Activated CD8-positive, alpha-beta memory T cell treated with anti-CD3 and anti-CD28 coated beads, Interleukin-2, amount 50 U/mL, for 1 hour (primary cell): ENCODE measurements at regions not wholly inside any gene's neighbourhood (a gene's known extent, or its start where the extent isn't known, plus 50 kb on each side); places are given as distances from the start of the nearest gene placed in this dataset.

Experiments used
- DNase-seq: peaks from one replicate; pipeline ENCODE4 v3.0.0-alpha.2; 2020; ENCODE audit errors: extremely low read depth

DNA sequence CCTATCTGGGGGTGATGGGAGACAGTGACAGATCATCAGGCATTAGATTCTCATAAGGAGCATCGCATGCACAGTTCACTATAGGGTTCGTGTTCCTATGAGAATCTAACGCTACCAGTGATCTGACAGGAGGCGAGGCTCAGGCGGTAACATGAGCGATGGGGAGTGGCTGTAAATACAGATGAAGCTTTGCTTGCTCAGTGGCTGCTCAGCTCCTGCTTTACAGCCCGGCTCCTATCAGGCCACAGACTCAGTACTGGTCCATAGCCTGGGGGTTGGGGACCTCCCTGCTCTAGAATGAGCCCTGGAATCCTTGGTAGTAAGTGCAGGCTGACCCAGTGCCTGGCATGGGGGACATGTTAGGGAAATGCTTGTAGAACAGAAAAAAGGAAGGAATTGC is 426.0 kb downstream of the TYW1 start:
- no peak for DNase-seq

DNA sequence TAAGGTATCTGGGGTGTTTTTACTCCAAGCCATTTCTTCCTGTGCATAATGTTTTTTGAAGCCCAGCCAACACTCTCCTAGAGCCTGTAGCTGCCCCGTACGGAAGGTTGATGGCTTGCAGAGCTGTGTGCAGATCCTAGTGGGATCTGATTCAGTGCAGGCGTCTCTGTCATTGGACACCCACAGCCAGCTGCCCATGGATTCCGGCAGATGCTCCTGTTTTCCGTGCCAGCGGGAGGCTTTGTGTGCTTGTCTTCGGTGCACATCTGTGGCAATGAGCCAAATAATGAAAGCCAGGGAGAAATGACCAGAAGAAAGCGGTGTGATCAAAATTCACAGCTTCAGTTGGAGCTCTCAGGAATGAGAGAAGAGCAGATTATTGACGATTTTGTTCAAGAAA is 426.4 kb downstream of the TYW1 start:
- DNase-seq: no peak

DNA sequence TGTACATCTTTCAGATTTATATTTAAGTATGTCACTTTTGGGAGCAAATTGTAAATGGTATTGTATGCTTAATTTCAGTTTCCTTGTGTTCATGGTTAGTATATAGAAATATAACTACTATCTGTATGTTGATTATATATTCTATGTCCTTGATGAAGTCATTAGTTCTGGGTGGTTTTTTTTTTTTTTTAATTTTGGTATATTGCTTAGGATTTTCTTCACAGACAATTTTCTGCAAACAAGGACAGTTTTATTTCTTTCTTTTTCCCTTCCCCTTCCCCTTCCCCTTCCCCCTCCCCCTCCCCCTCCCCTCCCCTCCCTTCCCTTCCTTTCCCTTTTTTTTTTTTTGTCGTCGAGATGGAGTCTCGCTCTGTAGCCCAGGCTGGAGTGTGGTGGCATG is 430.0 kb downstream of the TYW1 start:
- no peak for DNase-seq

DNA sequence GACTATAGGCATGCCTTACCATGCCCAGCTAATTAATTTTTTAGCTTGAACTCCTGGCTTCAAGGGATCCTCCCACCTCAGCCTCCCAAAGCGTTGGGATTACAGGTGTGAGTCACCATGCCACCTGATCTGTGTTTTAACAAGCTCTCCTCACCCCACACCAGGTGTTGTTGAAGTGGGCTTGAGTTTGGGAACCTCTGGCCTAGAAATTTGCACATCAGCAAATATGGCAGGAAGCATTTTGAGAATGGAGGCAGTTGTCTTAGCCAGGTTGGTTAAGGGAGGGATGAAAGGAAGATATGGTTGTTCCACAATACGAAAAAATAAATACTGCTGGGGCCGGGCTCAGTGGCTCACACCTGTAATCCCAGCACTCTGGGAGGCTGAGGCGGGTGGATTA is 433.1 kb downstream of the TYW1 start:
- DNase-seq: no peak

DNA sequence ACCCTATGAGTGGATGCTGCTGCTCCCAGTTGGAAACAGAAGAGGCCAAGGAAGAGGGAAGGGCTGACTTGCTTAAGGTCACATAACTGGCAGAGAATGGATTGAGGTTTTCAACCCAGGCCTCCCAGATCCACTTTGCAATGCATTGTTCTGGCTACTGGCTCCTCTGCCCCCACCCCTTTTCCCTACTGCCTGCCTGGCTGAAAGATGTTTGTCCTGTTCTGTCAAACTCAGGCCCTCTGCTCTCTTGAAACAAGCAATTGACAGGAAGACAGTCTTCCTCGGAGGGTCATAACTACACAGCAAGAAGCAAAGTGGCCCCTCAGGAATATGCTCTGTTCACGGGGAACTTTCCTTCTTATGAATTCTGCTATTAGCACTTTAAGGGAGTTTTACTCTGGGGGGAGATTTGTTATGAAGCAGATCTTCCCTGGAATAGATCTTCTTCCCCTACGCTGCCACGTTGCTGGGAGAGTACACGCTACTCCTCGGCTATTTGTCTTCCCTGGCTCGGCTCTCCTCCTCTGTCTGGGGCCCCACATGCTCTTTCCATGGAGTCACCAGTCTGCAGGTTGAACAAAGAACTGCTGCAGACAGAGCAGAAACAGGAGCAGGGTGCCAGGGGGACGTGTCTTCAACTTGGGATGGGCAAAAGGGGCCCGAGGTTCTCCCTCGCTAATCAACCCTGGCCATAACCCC is 436.1 kb downstream of the TYW1 start:
- no peak for DNase-seq

DNA sequence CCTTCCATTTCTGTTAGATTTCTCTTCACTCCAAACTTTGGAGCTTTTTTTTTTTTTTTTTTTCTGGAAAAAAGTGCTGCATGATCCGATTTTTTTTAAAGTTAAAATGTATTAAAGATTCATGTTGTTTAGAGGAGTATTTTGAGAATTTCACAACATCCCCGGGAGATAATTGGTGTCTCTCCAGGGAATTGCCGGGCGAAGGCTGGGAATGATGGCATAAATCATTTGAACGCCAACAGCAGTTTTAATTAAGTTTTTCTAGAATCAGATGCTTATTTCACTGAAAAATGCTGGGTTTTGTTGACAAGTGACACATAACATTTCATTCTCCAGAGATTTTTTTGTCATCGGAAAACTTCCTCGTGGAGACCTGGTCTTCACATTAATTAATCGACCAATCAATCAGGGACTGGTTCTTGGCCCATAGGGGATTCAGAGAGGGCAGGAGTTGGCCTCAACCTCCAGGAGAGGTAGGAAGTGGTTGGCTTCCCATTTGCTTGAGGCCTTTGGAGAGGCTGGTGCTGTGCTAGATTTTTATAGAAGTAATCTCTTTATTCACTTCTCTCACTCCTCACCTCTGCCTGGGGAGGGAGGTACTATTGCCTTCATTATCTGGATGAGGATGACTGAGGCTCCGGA is 439.4 kb downstream of the TYW1 start:
- no peak for DNase-seq

DNA sequence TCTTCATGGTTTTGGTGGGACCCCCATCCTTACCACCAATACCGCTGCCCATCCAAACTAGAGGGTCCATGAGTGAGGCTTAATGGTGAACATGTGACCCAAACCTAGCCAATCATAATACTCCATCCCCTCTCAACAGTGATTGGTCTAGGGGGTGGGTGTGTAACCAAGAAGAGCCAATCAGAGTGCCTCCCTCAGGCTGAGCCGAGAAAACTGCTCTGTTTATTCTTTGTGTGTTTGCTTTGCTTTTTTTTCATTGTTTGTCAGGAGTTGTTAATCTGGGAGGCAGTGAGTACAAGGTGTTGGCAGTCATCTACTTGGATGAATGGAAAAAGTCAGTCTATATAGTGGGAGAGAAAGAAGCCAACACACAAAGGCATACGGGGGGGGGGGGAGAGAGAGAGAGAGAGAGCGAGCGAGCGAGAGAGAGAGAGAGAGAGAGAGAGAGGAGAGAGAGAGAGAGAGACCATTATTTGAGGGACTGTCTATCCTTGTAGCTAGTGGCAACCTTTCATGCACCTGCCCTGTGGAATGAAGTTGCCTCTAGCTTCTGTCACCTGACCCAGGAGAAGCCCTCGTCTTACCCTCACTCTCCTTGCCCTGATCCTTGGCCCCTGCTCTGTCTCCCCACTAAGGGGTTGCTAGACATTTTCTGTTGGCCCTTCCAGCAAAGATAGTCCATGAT is 441.7 kb downstream of the TYW1 start:
- no peak for DNase-seq

DNA sequence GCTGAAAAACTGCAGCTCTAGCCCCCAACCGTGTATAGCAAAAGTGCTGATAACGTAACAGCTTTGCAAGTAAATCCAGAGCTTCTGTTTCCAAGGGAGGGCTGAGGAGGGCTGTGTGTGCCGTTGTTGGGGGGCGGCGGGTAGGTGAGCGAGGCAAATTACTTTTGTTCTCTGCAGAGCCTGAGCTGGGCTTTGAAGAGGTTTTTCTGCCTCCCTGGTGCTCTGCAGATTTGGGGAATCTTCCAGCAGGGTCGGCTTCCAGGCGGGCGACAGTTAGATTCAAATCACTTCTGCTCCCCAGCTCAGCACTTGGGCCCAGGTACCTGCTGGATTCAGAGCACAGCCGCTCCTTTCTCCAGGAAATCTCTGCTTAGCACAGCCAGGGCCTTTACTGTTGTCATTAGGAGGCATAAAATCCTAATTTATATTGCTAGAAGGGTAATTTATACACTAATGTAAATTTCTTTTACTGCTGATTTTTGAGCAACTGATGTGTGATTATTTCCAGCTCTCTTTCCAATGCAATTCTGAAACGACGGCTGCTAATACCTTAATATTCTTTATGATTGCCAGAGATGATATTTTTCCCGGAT is 442.4 kb downstream of the TYW1 start:
- DNase-seq: no peak

DNA sequence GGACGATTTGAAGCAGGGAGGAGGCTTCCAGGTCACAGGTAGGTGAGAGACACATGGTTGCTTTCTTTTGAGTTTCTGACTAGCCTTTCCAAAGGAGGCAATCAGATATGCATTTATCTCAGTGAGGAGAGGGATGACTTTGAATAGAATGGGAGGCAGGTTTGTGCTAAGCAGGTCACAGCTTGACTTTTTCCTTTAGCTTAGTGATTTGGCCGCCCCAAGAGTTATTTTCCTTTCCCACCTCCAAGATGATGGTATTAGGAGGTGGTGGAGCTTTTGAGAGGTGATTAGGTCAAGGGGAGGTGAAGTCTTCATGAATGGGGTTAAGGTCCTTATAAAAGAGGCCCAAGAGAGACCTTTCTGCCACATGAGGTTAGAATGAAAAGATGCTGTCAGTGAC is 443.7 kb downstream of the TYW1 start:
- DNase-seq: no peak

DNA sequence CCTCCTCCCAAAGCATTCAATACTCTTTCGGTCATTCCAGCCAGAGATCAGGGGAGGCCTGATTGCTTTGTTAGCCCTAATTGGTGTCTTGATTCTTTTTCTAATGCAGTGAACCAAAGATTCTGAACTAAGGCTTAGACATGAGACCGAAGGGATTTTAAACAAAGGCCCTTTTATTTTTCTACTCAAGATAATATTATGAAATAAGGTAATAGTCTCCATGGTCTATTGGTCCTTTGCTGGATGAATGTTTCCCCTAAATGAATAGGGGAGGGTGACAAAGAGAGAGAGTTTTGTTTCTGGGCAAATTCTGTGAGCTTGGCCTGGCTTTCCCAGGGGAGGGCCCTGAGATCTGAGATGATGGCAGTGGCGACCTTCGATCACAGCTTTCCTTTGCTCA is 449.1 kb downstream of the TYW1 start:
- DNase-seq: no peak

DNA sequence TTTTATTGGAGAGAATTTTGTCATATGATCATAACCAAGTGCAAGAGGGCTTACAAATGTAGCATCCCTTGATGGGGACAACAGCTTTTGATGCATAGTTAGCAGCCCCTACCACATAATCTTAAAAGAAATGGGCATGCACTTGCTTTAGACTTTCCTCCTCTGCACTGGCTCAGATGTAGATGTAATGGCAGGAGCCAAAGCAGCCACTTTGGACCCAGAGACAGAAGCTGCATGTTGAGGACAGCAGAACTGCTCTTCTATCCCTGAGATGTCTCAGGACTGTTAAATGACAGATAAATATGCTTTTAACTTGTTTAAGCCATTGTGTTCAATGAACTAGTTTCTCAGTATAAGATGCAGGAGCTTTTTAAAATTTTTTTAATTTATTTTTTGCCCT is 450.7 kb downstream of the TYW1 start:
- no peak for DNase-seq

DNA sequence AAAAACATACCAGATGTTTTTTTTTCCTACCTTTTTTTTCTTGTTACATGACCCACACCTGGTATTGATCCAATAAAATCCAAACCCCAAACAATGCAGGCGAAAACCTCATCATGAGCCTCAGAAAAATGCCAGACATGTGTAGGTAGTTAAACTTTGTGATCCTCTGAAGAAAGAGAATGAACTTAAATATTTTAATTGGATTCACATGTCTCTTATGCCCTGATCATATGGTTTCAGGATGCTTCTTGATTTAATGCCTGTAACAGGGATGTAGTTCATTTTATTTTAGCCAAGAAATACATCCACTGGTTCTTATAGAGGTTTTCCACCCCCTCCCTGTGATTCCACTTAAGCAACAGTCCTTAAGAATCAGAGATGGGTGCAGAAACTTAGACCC is 451.6 kb downstream of the TYW1 start:
- no peak for DNase-seq

DNA sequence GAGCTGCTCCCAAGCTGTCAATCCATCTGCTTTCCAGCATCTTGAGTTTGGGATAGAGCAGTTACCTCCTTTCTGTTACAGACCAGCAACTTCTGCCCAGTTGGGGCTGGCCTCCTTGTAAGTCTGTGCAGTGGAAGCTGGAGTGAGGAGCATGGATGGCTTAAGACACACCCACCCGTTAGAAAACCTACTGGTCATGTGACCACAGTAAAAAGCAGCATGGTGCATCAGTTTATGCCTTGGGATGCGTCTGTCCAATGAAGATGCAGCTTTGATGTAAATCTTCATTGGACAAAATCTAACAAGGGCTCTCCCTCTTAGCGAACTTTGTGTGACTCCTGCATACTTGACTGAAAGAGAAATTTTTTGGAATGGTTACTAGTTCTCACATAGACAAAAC is 453.5 kb downstream of the TYW1 start:
- no peak for DNase-seq

DNA sequence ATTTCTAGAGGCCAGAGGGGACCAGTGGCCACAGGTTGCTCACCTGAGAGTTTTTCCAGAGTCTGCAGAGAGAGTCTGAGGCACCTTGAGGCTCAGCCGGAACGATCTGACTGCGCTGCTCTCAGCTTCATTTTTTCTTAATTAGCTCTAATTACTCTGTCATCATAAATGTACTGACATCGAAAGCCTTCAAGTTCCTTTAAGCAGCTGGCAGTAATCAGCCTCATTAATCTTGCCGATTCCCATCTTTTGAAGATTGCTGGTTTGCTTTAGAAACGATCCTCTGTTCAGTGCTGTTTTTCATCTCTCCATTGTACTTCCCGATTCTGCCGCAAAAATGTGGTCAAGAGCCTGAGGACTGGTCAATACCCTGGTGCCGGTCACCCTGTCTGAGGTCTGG is 454.7 kb downstream of the TYW1 start:
- no peak for DNase-seq

DNA sequence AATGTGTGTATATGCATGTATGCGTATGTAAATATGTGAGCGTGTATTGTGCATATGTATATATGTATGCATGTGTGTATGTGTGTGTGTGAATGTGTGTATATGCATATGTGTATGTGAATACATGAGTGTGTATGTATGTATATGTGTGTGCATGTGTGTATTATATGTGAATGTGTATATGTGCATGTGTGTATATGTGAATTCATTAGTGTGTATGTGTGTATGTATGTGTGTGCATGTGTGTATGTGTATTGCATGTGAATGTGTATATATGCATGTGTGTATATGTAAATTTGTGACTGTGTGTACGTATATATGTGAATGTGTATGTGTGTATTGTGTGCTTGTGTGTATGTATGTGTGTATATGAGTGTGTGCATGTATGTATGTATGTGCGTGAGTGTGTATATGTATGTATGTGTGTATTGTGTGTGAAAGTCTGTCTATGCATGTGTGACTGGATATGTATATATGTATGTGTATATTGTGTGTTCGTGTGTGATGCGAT is 455.9 kb downstream of the TYW1 start:
- DNase-seq: no peak

DNA sequence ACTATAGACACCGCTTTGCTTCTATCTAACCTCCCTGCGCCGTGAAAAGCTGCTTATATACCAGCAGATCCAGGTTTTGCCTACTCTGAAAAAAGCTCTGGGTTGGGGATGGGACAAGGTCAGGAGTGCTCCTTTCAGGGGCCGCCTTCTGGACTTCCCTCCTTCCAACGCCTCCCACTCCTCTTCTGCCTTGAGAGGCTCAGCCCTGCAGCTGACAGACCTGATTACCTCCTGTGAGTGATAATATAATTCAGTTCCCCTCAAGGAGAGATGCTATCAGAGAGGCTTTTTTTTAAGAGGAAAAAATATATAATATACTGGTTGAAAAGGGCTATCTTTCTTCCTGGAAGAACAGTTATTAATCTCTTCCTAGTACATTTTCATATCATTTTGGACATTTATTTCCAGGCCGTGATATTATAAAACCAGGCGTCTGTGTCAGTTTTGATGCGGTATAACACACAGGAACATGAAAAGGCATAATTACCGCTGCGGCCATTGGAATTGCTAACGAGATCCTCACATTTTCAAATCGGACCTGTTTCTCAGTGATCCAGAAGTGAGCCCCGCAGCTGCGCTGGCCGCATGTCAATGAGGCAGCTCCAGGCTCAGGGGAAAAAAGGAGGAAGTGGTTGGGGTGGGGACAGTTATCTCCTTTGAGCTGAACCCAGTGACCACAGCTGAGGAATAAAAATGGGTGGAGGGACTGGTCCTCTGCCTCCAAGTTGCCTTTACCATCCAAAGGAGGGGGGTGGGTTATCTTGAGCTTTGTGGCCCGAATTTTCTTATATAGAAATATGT is 457.1 kb downstream of the TYW1 start:
- DNase-seq: no peak

DNA sequence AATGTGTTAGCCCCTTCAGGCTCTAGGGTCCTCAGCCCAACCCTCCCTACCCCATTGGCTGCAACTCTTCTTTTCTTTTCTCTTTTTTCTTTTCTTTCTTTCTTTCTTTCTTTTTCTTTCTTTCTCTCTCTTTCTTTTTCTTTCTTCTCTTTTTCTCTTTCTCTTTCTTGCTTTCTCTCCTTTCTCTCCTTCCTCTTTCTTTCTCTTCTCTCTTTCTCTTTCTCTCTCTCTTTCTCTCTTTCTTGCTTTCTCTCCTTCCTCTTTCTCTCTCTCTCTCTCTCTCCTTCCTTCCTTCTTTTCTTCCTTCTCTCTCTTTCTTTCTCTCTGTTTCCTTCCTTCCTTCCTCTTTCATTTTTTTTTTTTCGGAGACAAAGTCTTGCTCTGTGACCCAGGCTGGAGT is 458.9 kb downstream of the TYW1 start:
- no peak for DNase-seq

DNA sequence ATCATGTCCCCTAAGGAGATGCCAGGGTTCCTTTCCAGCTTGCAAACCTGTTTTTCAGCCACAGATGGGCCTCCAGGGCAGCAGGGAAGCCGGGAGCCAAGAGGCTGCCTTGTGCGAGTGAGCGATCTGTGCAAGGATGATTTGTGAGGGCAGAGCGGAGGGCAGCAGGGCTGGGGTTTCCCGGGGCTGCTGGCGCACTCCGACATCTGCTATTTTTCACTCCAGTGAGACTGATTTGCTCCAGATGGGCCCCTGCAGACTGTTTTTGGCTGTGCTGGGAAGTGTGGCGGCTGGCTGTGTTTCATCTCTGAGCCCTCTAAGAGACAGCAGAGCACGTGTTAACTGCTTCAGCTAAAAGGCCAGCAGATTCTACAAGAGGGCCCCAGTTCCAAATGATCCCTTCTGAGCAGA is 466.2 kb downstream of the TYW1 start:
- no peak for DNase-seq

DNA sequence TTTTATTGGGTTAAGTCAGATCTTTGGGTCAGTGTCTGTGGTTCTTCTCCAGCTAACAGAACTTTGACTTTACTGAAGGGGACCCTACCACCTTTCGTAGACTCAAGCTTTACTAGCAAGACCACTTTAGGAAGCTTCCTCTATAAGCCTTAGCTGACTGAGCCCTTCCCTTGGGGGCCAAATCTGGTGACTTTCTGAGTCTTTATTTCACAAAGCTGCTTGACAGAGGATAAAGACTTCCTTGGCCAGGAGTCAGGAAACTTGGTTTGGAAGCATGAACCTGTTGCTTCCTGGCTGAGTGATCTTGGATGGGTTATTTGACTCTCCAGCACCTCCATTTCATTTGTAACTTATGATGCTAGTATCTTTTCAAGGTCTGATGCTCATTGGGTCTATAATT is 466.7 kb downstream of the TYW1 start:
- DNase-seq: no peak

DNA sequence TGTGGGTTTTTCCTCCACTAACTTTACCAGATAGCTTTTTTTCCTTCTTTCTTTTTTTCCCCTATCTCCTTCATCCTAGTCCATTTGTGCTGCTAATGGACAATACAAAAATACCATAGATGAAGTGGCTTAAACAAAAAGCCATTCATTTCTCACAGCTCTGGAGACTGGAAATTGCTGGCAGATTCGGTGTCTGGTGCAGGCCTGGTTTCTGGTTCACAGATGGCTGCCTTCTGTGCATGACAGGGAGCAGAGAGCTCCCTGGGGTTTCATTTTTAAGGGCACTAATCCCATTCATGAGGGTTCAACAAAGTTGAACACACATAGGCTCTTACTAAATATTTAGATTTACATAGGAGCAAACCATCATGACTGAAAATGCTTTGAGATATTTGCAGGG is 467.4 kb downstream of the TYW1 start:
- no peak for DNase-seq

DNA sequence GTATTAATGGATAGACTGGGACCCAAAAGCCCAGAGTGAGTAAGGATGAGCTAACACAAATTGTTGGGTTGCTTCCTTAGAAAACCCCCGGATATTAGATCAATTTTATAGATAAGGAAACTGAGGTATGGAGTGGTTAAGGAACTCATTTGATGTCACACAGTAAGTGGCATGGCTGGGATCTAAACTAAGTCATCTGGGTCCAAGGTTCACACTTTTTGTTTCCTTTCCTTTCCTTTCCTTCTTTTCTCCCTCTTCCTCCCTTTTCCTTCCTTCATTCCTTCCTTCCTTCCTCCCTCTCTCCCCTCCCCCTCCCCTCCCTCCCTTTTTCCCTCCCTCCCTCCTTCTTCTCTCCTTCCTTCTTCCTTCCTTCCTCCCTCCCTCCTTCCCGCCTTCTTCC is 469.5 kb downstream of the TYW1 start:
- no peak for DNase-seq

DNA sequence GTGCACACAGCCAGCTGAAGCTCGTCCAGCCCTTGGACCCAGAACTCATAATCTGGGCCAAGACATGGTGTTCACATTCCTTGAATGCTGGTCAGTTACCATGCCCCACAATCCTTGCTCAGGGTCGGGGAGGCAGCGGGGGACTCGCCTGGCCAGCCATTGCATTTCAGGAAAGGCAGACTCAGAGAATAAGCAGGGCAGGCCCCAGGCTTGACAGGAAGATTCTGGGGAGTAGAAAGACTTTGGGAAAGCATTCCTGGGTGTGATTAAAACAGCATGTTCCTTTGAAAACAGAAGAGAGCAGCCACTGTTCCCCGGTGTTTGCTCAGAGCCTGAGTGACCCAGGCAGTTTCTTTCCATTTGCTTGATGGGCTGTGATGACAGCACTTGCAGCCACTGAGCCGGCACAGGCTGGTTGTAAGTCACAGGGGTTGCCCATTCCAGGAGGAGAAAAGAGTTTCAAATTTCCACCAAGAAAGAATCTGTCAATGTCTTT is 473.7 kb downstream of the TYW1 start:
- no peak for DNase-seq
